Stimulated activated CD8-positive, alpha-beta memory T cell treated with anti-CD3 and anti-CD28 coated beads, Interleukin-4, amount 100 ng/mL, for 48 hours (primary cell): ENCODE measurements at regions not wholly inside any gene's neighbourhood (a gene's known extent, or its start where the extent isn't known, plus 50 kb on each side); places are given as distances from the start of the nearest gene placed in this dataset.
"Not testable (repeated sequence)": the region's sequence is repeated elsewhere in the genome, so short reads cannot be mapped to it uniquely, and the experiment has no call there.

Source experiments
- DNase-seq: peaks from one replicate; pipeline ENCODE4 v3.0.0-alpha.2; 2020

DNA sequence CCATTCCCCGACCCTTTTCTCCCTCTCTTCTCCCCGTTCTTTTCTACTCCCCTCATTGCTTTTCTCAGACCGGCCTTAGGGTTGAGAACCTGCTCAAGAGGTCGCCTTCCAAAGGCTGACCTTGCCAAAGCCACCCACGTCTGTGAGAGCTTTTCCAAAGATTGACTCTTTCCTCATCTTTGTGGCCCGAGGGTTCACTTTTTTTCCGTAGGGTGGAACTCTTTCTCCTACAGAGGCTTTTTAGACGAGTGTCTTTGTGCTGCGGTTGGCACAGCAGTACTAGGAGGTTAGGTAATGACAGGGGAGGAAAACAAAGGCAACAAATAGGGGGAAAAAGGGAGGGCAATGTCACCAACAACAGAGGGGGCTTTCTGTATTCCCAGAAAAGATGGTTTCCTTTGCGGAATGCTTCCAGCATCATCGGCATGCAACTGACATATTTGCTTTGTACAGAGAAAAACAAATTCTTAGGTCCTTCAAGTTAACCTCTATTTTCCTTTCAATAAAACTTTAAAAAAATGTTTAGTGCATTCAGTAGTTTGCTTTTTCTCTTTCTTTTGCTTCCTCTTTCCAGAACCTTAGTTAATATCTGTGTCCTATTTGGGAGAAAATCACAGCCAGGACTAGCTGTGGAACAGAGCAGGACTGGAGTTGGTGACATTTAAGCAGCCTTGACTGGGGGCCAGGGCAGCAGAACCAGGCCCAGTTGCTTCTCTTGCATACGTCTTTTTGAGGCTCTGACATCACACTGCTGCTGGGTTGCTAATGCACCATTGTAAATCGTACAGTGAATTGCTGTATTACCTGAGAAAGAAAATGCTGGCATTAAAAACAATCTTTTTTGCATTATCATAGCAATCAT lies 188.1 kb upstream of the FANCL start:
- no peak for DNase-seq

DNA sequence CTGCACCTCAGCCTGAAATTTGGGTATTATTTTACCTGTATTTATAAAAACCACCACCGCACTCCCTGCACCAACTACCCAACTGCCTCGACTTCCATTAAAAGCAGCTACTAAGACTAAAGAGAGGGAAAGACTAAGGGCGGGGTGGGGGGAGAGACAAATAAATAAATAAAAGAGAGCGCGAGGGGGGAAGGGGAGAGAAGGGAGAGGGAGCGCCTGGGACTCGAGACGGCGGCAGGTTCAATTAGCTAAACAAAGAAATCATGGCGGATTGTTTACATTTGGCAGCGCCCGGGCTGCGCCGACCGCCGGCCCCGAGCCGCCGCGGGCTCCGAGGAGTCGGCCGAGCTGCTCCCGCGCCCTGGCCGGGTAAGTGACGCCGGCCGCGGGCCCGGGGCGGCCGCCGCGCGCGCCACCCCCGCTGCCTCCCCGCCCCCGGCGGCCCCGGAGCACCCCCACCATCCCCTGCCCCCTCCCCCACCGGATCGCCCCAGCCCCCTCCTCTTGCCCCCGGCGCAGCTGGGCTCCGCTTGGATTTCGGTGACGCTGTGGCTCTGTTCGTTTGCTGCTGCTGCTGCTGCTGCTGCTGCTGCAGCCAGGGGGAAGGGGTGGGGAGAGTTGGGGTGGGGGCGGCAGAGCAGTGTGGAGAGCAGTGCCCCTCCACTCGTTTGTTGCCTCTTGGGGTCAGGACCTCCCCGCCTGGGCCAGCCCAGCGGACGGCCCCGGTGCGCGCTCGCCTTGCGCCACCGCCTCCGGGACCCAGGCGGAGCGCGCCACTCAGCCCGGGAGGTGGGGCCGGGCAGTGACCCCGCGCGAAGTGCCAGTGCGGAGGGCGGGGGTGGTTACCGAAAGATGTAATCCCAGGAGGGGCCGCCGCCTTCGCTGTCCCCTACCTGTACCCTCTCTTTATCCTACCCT lies 187.2 kb upstream of the FANCL start:
- DNase-seq = no peak

DNA sequence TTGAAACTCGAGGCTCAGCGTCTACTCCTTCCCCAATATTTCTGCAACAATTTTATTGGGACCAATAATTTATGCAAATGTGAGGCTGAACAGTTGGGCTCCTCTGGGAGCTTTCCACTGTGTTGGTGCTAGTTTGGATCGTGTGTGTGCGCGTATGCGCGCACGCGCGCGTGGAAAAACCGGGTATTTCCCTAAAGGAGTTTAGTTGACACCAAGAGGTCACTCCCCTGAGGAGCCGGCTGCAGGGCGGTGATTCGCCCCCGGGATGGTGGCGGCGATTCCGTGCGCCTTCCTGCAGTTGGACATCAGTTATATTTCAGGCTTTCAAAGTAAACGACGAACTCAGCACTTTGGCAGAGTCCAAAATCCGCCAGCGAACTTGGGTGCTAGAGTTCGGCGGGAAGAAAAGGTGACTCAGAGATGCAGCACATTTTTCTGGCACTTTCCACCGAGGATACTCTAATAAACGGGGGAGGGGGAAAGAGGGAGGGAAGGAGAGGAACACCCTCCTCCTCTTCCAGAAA lies 186.5 kb upstream of the FANCL start:
- DNase-seq = no peak

DNA sequence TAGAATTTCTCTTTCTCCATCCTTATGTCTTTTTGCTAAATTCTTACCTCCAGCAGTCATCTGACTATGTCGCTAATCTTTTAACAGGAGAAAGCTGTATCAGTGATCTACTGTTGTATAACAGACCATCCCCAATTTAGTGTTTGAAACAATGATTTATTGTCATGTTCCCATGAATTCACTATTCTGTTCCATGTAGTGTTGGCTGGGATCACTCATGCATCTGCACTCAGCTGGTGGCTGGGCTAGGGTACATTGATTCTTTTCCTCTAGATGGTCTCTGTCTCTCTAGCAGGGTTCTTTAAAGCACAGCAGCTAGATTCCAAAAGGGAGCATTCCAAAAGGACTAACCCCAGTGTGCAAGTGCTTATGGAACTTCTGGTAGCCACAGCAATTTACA lies 184.2 kb upstream of the FANCL start:
- no peak for DNase-seq

DNA sequence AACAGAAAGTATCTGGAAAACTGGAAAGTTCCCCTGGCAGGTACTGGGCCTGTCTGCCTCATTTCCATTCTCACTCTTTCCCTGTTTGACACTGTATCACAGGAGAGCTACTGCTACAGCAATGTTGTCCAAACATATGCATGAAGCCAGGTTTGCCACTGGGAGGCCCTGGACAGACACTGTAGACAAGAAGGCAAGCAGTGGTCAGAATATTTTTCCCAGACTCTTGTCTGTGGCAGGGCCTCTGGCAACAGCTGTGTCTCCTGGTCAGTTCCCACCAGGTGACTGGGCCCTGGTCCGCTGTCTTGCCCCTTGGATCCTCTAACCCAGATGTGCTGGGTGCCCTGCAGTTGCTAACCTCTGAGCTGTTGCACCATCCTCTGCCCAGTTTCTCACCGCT lies 178.9 kb upstream of the FANCL start:
- DNase-seq = no peak

DNA sequence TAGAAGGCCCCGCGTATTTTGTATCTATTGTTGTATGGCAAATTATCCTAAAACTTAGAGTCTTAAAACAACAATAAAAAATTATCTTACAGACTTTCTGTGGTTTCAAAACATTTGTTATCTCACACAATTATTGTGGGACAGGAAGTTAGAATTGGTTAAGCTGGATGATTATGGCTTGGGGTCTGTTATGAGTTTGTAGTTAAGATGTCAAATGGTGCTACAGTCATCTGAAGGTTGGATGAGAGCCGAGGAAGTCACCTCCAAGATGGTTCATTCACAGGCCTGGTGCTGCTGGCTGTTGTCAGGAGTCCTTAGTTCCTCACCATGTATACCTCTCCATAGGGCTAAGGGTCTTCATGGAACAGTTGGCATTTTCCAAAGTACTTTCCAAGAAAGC lies 175.6 kb upstream of the FANCL start:
- DNase-seq = no peak

DNA sequence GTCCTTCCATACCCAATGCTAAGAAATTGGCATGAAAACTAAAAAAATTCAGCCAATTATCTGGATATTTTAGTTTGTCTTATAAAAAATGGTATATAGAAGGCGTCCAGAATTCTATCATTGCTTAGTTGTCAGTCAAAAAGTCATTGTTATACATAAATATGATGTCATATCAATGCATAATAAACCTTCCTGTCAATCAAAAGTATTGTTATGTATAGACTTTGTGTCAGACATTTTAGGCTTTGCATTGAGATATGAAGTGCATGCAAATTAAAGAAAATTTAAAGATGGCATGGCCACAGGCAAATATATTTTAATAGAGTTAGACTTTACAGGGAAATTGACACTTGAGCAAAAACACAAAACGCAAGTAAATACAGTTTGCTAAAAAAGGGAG lies 173.4 kb upstream of the FANCL start:
- no peak for DNase-seq

DNA sequence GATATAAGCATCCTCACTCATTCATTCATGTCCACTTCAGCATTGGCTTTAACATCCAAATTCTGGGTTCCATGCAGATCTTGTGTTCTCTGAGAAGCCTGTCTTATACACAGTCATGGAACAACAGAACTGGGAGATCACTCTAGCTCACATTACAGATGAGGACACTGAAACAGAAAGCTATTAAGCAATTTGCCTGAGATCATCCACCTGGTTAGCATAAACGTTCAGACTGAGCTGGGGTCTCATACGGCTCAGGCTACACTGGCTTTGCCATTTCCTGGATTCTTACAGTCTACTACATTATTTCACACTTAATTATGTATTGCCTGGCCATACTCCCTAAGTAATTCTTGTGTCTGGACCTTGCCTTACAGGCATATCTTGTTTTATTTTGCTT lies 169.4 kb upstream of the FANCL start:
- DNase-seq = no peak

DNA sequence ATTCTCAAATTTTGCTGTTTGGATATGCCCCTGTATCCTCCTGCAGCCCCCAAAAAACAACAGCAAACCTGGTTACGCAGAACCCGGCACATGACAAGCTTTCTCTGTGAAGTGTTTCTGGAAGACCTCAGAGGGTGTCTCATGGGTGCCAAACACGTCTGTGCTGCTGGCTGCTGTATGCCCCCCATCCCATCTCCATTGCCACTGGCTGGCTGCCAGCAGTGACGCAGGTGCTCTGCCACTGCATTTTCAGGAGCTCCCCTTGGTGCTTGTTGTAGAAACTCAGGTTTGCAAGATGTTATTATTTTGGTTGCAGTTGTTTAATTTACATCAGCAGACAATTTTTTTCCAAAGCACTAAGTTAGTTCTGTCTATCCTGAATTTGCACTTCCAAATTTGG lies 166.4 kb upstream of the FANCL start:
- DNase-seq = no peak

DNA sequence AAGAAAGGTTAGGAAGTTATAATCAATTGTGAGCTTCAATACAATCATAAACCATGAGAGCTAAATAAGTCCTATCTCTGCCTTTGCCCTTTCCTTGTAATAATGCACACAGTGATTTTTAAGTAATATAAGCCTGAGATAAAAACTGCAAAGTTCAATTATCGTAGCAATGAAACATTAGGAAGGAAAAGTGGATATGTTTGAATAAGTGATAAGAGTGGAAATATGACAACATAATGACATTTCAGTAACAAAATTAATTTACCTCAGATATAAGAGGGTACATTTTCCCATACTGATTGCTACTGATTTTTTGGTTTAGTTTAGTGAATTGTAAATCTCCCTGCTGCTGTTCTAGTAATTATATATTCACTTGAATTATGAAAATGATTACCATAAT lies 164.2 kb upstream of the FANCL start:
- no peak for DNase-seq

DNA sequence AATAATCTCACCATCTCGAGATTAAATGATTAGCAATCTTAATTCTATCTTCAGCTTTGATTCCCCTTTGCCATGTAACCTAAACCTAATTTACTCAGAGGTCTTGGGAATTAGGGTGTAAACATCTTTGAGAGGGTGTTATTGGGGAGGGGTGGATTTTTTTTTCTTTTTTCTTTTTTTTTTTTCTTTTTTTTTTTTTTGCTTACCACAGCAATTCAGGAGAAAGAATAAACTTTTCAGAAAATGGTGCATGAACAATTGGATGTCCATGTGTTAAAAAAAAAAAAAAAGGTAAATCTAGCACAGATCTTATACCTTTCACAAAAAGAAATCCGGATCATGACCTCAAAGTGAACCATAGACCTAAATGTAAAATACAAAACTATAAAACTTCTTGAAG lies 160.8 kb upstream of the FANCL start:
- no peak for DNase-seq

DNA sequence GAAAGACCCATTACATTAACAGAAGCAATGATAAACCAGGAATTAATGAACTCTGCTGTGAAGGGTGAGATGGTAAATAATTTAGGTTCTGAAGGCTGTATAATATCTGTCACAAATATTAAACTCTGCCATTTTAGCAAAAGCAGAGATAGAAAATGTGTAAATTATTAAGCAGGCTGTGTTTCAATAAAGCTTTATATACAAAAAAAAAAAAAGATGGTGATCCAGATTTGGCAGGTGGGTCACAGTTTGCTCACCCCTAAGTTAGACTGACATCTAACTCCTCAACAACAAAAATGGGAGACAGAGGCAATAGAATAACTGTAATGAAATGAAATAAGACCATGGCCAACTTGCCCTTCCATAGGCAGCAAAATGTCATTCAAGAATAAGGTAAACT lies 157.3 kb upstream of the FANCL start:
- DNase-seq = no peak

DNA sequence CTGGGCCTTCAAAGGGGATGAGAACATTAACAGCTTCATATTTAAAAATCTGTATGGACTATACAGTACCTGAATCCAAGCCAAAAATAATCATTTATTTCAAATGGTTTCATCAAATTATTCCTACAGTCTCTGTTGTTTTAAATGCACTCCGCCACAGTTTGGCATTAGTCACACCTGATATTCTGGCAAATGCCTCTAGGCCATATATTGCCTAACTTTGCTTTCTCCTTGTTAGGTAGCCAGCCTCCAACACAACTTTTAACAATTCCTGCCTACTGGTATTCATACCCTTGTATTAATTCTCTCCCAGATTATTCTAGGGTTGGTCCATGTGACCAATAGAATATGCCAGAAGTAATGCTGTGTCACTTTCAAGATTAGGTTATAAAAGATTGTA lies 146.6 kb upstream of the FANCL start:
- no peak for DNase-seq

DNA sequence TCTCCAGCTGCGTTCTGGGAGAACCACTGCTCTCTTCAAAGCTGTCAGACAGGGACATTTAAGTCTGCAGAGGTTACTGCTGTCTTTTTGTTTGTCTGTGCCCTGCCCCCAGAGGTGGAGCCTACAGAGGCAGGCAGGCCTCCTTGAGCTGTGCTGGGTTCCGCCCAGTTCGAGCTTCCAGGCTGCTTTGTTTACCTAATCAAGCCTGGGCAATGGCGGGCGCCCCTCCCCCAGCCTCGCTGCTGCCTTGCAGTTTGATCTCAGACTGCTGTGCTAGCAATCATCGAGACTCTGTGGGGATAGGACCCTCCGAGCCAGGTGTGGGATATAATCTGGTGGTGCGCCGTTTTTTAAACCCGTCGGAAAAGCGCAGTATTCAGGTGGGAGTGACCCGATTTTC lies 145.8 kb upstream of the FANCL start:
- not testable (repeated sequence) for DNase-seq

DNA sequence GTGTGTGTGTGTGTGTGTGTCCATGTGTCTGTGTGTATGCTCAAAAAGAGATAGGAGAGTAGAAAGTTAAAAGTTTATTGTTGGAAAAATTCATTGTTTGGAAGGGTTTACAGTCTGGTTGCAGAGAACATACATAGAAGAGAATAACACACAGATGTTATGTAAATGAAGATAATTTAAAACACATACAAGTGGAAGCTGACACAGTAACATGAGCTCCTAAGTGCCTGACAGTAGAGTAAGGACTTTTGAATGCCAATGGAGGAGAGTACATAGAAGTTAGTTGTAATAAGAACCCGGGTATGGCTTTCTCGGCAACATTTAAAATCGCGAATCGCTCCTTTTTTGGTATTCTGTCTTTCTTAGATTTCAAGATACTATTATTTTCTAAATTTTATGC lies 137.0 kb upstream of the FANCL start:
- DNase-seq = no peak

DNA sequence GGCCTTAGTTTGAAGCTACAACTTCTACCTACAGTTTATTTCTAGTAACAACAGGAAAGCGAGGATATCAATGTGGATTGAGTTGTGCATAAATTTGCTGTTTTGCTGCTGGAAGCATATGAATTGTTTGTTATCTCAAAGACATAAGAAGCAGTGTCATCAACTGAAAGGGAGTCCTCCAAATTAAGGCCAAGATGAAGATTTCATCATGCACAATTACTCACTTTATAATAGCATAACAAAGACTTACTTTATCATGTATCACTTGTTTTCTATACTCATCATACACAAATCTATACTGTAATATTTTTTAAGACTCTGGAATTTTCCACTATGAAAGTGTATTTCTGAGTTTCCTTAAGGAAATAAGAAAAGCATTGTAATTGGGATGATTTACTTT lies 136.1 kb upstream of the FANCL start:
- DNase-seq = no peak

DNA sequence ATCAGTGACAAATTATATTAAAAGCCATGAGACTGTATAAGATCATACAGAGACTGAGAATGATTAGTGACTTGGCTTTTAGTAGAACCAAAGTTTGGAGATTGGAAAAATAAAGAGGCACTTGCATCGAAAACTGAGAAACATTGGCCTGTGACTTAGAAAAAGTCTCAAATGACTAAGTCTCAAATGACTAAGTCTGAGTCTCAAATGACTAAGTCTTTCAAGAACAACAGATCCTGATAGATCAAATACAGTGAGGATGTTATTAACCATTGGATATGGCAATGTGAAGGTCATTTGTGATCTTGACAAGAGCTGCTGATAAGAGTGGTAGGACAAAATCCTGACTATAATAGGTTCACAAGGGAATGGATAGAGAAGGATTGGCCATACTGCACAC lies 135.5 kb upstream of the FANCL start:
- no peak for DNase-seq

DNA sequence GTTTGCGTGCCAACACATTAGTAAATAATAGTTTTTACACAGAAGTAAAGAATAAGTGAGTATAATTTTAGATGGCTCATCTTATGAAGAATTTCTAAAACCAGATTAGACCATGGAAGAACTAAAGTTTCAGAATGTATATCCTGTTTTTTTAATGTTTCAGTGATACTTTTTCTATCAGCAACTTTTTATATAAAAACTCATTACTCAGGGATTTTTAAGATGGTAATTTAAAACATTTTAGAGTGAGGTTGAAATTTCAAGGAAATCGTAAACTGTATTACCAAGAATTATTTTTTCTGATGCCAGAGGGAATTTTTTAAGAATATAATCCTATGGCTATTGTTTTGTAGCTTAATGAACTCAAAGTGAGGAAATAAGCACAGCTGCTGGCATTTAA lies 128.5 kb upstream of the FANCL start:
- no peak for DNase-seq

DNA sequence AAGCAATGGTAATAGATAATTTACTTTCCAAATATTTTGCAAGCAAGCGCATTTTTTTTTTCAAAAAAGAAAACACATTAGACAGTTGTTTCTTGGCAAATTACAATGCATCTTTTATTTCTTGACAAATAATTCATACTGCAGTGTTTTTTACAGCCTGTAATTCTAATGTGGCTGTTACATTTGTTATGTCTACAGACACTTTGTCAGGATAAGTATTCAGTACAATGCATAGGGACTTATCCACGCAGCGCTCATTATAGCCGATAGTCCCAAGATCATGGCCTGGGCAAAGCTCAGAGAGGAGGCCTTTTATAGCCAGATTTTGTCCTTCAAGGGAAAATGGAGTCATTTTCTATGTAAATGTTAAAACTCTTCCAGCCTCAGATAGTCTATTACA lies 123.0 kb upstream of the FANCL start:
- no peak for DNase-seq

DNA sequence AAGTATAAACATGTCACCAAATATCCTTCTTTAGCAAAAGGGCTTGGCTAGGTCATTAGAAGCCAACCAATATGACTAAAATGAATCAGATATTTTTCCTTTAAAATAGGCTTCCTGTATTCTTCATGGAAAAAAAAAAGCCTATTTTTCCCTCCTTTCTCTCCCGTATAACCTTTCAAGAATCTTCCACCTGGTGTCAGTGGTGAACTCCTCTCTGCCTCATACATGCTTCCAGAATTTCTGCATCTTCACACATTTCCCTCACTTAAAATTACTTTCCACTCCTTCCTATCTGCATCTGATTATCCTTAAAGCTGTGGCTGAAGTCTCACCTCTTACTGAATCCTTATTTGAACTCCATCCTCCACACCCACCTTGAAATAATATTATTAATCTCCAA lies 116.9 kb upstream of the FANCL start:
- no peak for DNase-seq

DNA sequence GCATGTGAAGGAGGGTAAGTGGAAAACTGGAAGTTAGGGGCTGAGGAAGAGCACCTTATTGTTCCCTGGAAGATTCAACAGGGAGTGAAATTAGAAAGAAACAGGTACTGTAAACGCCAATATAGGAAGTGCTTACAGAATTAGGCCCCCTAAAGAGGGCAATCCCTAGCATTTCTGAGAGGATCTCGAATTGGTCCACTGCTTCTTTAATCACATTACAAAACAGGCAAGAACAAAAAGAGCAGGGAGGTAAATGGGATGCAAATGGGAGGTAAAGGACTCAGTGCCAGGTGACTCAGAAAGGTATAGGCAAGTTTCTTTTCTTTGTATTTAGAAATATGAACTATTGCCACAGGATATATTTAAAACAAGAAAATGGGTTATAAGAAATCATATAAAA lies 116.4 kb upstream of the FANCL start:
- no peak for DNase-seq

DNA sequence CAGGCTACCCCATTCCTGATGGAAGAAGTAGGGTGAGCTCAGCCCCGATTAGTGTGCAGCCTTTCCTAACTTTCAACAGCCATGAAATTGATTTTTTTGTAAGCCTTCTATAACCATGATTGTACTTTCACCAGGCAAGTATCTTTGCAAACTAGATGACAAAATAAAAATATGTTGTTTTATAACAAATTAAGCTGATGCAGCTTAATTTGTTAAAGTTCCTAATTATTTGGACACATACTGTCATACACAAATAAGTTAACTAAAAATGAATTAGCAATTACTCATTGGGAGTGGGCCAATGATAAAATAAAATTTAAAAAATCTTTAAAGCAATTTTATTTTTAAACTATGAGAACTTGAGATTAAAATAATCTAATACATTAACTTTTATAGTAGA lies 113.1 kb upstream of the FANCL start:
- no peak for DNase-seq

DNA sequence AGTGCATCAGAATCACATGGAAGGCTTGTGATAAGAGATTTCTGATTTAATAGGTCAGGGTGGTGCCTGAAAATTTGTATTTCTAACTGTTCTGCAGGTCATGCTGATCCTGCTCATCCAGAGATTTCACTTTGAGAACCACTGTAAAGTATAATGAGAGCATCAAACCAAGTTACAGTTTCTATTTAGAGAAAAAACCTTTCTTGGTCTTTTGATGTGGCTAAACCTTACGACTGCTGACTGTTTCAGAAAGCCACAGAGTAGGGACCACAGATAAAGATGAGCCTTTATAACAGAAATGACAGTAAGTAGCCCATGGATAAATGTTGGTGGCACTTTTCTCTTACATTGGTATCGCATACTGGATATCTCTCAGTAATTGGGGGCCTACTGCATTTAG lies 109.4 kb upstream of the FANCL start:
- no peak for DNase-seq

DNA sequence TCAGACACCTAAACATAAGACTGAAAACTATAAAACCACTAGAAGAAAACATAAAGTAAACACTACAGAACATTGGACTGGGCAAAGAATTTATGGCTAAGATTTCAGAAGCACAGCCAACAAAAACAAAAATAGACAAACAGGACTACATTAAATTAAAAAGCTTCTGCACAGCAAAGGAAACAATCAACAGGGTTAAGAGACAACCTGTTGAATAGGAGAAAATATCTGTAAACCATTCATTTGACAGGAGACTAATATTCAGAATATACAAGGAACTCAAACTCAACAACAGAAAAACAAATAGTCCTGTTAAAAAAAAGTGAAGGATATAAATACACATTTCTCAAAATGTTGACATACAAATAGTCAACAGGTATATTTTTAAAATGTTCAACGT lies 106.7 kb upstream of the FANCL start:
- DNase-seq = no peak
